ENCODE measurements at regions not wholly inside any gene's neighbourhood (a gene's known extent, or its start where the extent isn't known, plus 50 kb on each side); places are given as distances from the start of the nearest gene placed in this dataset.

- TF ChIP-seq CTCF (IDR thresholded peaks at IDR 0.05; ENCODE audit: extremely low read depth, insufficient read depth, missing control alignments), result no peak
- in situ Hi-C loops (cut with MboI; ENCODE audit: low pct_unique_long_range_greater_than_20kb, low sequenced_read_pairs, unreplicated experiment), result no loop called here
These were observed 66.8 kb upstream of the SMAD1 start for GRCh38 chr4:145414841-145415240.

GRCh38 chr4:145414226-145414625, 67.4 kb upstream of the SMAD1 start:
- in situ Hi-C loops (cut with MboI; ENCODE audit: low pct_unique_long_range_greater_than_20kb, low sequenced_read_pairs, unreplicated experiment), result no loop called here
- TF ChIP-seq CTCF (IDR thresholded peaks at IDR 0.05; ENCODE audit: extremely low read depth, insufficient read depth, missing control alignments), result no peak
- no peak for DNase-seq (ENCODE audit: low spot score)

More at GRCh38 chr4:145414841-145415240, 66.8 kb upstream of the SMAD1 start:
- no peak for DNase-seq (ENCODE audit: low spot score)

- in situ Hi-C loops (cut with MboI; ENCODE audit: low pct_unique_long_range_greater_than_20kb, low sequenced_read_pairs, unreplicated experiment), result no loop called here
- no peak for TF ChIP-seq CTCF (IDR thresholded peaks at IDR 0.05; ENCODE audit: extremely low read depth, insufficient read depth, missing control alignments)
- DNase-seq (ENCODE audit: low spot score), result no peak
These were observed 74.7 kb upstream of the SMAD1 start for GRCh38 chr4:145406970-145407369.

- no peak for DNase-seq (ENCODE audit: low spot score)
- in situ Hi-C loops (cut with MboI; ENCODE audit: low pct_unique_long_range_greater_than_20kb, low sequenced_read_pairs, unreplicated experiment), result no loop called here
- TF ChIP-seq CTCF (IDR thresholded peaks at IDR 0.05; ENCODE audit: extremely low read depth, insufficient read depth, missing control alignments), result no peak
These were observed 76.9 kb upstream of the SMAD1 start for GRCh38 chr4:145404761-145405160.

GRCh38 chr4:145396581-145396980, 85.1 kb upstream of the SMAD1 start:
- DNase-seq (ENCODE audit: low spot score), result no peak
- no peak for TF ChIP-seq CTCF (IDR thresholded peaks at IDR 0.05; ENCODE audit: extremely low read depth, insufficient read depth, missing control alignments)
- in situ Hi-C loops (cut with MboI; ENCODE audit: low pct_unique_long_range_greater_than_20kb, low sequenced_read_pairs, unreplicated experiment), result no loop called here

GRCh38 chr4:145390571-145390970, 91.1 kb upstream of the SMAD1 start:
- TF ChIP-seq CTCF (IDR thresholded peaks at IDR 0.05; ENCODE audit: extremely low read depth, insufficient read depth, missing control alignments), result no peak
- in situ Hi-C loops (cut with MboI; ENCODE audit: low pct_unique_long_range_greater_than_20kb, low sequenced_read_pairs, unreplicated experiment), result no loop called here
- no peak for DNase-seq (ENCODE audit: low spot score)

GRCh38 chr4:145389550-145389949, 92.1 kb upstream of the SMAD1 start:
- no peak for DNase-seq (ENCODE audit: low spot score)
- no peak for TF ChIP-seq CTCF (IDR thresholded peaks at IDR 0.05; ENCODE audit: extremely low read depth, insufficient read depth, missing control alignments)
- in situ Hi-C loops (cut with MboI; ENCODE audit: low pct_unique_long_range_greater_than_20kb, low sequenced_read_pairs, unreplicated experiment), result no loop called here
